Psoas muscle (tissue), 7 donors: ENCODE measurements at regions not wholly inside any gene's neighbourhood (a gene's known extent, or its start where the extent isn't known, plus 50 kb on each side); places are given as distances from the start of the nearest gene placed in this dataset.

Source experiments
- ATAC-seq, 4 donors: fragments of 200-7000 bp; cut with Tn5 transposase; one replicate each; pipeline ENCODE4 v1.9.1; 2020; ENCODE audit warnings: moderate library complexity in 3 of 4, mild to moderate bottlenecking in 2 of 4
- DNase-seq, 2 donors: peaks; one replicate each; pipeline ENCODE4 v3.0.0-alpha.2; 2020
- H3K27ac ChIP-seq: fragments of 200-600 bp; one replicate; pipeline ENCODE4 v1.8.0; 2022
- H3K27me3 ChIP-seq, 3 donors: fragments of 200-600 bp in 1 of 3; one replicate each; pipeline versions ENCODE4 v1.6.1 to v1.8.0; 2013 to 2022; ENCODE audit warnings: low read length in 2 of 3, mild to moderate bottlenecking in 2 of 3, moderate library complexity in 1 of 3; ENCODE audit not compliant: insufficient read depth in 3 of 3
- H3K36me3 ChIP-seq, 2 donors: fragments of 200-600 bp in 1 of 2; one replicate each; pipeline versions ENCODE4 v1.6.1 to v1.8.0; 2013 to 2022; ENCODE audit warnings: low read depth in 1 of 2, mild to moderate bottlenecking in 1 of 2, moderate library complexity in 1 of 2; ENCODE audit not compliant: insufficient read depth in 1 of 2
- H3K4me1 ChIP-seq: fragments of 200-600 bp; one replicate; pipeline ENCODE4 v1.8.0; 2022
- H3K4me3 ChIP-seq: fragments of 200-600 bp; one replicate; pipeline ENCODE4 v1.8.0; 2022; ENCODE audit warnings: mild to moderate bottlenecking
- H3K9me3 ChIP-seq: fragments of 200-600 bp; one replicate; pipeline ENCODE4 v1.8.0; 2022
- WGBS, 3 donors: extraction: QIAGEN DNeasy Blood & Tissue Kit; methylation state at CpG; one replicate each; pipeline versions ENCODE4 v1.1.6 to v1.1.7; 2013; 5-methylcytosine and 5-hydroxymethylcytosine counted together
- intact Hi-C, 2 donors: fragments of 100-400 bp; cut with DNase I; formaldehyde crosslinking; loops; one replicate each; pipeline versions ENCODE4 v1.11.0 to v1.14.2; 2022
- TF ChIP-seq, protein P1 (sequence below): fragments of 200-600 bp; IDR thresholded peaks from one replicate; pipeline ENCODE4 v1.8.0; 2022; ENCODE audit warnings: antibody characterized with exemption
- donor health status: healthy with polysubstance abuse.
- donor health status: DM: no; HTN: no; CAD: no; lungs with moderate emphysema.
- donor health status: Bipolar disorder and iron deficiency.
- donor health status: healthy.
- donor health status: DM: yes; HTN: yes; CAD: no.
- donor health status: DM: no; HTN: no; CAD: no.
- donor health status: DM: yes; HTN: yes; CAD: no.

DNA sequence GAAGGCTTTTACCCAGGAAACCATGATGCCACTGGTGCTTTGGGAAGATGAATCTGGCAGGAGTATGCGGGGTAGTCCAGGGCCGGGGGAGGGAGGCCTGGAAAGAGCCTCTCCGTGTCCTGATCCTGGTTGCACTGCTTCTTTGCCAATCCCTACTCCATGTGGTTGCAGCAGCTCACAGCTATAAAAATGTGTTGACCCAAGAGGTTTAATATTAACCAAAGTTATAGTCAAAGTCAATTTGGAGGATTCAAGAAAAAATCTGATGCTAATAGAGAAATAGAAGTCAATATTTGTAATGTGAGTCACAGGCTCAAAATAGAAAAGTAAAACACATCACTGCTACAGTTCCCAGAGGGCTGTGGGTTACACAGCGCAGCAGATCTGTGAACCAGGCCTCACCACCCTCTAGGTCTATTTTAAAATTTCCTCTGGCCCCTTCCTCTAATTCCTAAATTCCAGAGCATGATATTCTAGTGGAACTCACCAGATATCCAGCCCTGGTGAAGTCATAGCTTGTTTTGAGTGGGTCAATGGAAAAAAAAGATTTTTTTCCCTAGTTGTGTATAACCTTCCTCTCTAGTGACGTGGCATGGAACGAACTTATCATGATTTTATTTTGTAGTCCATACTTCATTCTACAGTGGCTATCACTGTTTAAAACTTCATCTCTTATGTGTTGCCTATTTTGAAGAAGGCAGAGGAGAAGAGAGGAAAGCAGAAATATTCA, 63.2 kb upstream of the BMP2 start:
- 62 to 75% (median 68%) methylated on average over 6 of the region's 6 CpGs for WGBS, 3 donors
- ATAC-seq (peak; percentile 27 to 59 (median 42)), DNase-seq (no peak)
- TF ChIP-seq, protein P1, sequence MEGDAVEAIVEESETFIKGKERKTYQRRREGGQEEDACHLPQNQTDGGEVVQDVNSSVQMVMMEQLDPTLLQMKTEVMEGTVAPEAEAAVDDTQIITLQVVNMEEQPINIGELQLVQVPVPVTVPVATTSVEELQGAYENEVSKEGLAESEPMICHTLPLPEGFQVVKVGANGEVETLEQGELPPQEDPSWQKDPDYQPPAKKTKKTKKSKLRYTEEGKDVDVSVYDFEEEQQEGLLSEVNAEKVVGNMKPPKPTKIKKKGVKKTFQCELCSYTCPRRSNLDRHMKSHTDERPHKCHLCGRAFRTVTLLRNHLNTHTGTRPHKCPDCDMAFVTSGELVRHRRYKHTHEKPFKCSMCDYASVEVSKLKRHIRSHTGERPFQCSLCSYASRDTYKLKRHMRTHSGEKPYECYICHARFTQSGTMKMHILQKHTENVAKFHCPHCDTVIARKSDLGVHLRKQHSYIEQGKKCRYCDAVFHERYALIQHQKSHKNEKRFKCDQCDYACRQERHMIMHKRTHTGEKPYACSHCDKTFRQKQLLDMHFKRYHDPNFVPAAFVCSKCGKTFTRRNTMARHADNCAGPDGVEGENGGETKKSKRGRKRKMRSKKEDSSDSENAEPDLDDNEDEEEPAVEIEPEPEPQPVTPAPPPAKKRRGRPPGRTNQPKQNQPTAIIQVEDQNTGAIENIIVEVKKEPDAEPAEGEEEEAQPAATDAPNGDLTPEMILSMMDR: no peak
- Histone ChIP-seq H3K27me3 (no peaks in the 10 kb centered on the region), H3K36me3 (no peaks in the 10 kb centered on the region), H3K4me1 (peaks cover 8% of the 10 kb centered on the region), H3K4me3 (no peak overlapping the region), H3K9me3 (no peaks in the 10 kb centered on the region), H3K27ac (peak overlapping the region; percentile 58)
- intact Hi-C loops: no loop called here

DNA sequence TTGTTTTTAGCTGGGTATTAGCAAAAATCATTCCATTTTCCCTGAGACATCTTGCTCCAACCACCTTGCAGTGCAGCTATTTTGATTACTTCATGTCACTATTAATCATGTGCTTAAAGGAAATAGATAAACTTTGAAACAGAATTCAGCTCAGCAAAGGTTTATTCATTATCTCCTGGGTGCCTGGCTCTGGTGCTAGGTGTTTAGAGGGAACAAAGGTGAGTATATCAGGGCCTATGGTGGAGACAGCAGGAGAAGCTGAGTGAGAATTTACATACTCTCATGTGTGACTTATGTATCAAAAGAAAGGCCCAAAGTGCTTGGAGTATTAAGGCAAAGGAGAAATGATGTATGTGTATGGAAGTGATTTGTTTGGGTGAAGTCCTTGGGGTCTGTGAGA, 63.8 kb upstream of the BMP2 start:
- intact Hi-C loops: no loop called here
- TF ChIP-seq, protein P1: no peak

DNA sequence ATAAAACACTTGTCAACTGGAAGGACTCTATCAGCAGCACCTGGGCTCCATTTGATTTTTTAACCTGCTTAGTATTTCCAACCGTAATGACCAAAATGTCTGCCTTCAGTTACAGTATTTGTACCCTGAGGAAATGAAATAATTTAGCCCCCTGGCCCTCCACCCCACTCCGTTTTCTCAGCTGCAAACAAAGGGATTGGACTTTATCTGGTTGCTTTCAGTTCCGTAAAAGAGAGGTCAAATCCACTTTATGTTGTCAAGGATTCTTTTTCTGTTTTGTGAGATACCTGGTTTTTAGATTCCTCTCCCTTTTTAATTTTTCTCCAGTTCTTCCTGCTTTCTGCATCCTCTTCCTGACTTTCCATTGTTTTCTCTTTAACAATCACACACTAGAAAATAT, 64.4 kb upstream of the BMP2 start:
- Histone ChIP-seq H3K27ac (no peak overlapping the region), H3K4me3 (no peak overlapping the region), H3K9me3 (no peaks in the 10 kb centered on the region), H3K27me3 (no peaks in the 10 kb centered on the region), H3K36me3 (no peaks in the 10 kb centered on the region), H3K4me1 (no peaks in the 10 kb centered on the region)
- DNase-seq (no peak), ATAC-seq (no peak)
- intact Hi-C loops: no loop called here
- WGBS, 3 donors: 80 to 92% (median 91%) methylated on average over 3 of the region's 3 CpGs
- TF ChIP-seq, protein P1: no peak

More for the DNA sequence above, 63.8 kb upstream of the BMP2 start:
- Histone ChIP-seq H3K4me1 (peaks cover 5% of the 10 kb centered on the region), H3K27me3 (no peaks in the 10 kb centered on the region), H3K4me3 (no peak overlapping the region), H3K9me3 (no peaks in the 10 kb centered on the region), H3K27ac (no peak overlapping the region), H3K36me3 (no peaks in the 10 kb centered on the region)
- DNase-seq (no peak), ATAC-seq (no peak)

DNA sequence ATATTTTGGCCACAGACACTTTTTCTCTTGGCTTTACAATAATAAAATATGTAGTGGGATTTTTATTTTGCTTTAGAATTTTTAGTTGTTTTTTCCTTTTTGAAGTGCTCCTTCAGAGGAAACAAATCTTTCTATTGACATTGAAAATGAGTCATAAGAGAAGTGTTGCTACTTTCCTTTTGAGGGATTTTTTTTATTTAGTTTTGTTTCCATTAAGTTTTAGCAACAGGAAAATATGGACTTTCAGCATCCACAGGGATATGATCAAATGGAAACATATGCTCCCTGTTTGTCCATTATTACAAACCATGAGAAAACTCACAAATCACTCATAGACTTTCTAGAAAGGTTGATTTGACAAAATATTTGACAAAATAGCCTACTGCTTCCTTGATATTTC, 65.3 kb upstream of the BMP2 start:
- TF ChIP-seq, protein P1: no peak
- Histone ChIP-seq H3K36me3 (no peaks in the 10 kb centered on the region), H3K4me3 (no peak overlapping the region), H3K4me1 (no peaks in the 10 kb centered on the region), H3K27me3 (no peaks in the 10 kb centered on the region), H3K9me3 (no peaks in the 10 kb centered on the region), H3K27ac (no peak overlapping the region)
- intact Hi-C loops: no loop called here
- no peak for DNase-seq
- no peak for ATAC-seq
